ENCODE measurements at regions not wholly inside any gene's neighbourhood (a gene's known extent, or its start where the extent isn't known, plus 50 kb on each side); places are given as distances from the start of the nearest gene placed in this dataset.

GRCh38 chr6:106035655-106036054, 50.5 kb upstream of the PRDM1 start:
- no peak for DNase-seq

- DNase-seq = no peak
These were observed 52.3 kb upstream of the PRDM1 start for GRCh38 chr6:106033806-106034205.

GRCh38 chr6:106027758-106028157, 58.4 kb upstream of the PRDM1 start:
- DNase-seq = no peak

GRCh38 chr6:106026748-106027715, 59.1 kb upstream of the PRDM1 start:
- no peak for DNase-seq

GRCh38 chr6:106025655-106026054, 60.5 kb upstream of the PRDM1 start:
- DNase-seq = no peak

GRCh38 chr6:106022801-106023200, 63.3 kb upstream of the PRDM1 start:
- no peak for DNase-seq

GRCh38 chr6:106017454-106017853, 68.7 kb upstream of the PRDM1 start:
- DNase-seq = no peak

GRCh38 chr6:106014955-106015354, 71.2 kb upstream of the PRDM1 start:
- no peak for DNase-seq

- no peak for DNase-seq
These were observed 74.7 kb upstream of the PRDM1 start for GRCh38 chr6:106011476-106011875.

GRCh38 chr6:106005954-106006353, 80.2 kb upstream of the PRDM1 start:
- DNase-seq = no peak

GRCh38 chr6:106005013-106005412, 81.1 kb upstream of the PRDM1 start:
- no peak for DNase-seq

GRCh38 chr6:106003268-106003987, 82.7 kb upstream of the PRDM1 start:
- no peak for DNase-seq

- DNase-seq = no peak
These were observed 84.1 kb upstream of the PRDM1 start for GRCh38 chr6:106002005-106002404.

GRCh38 chr6:106000935-106001334, 85.2 kb upstream of the PRDM1 start:
- no peak for DNase-seq

GRCh38 chr6:105997482-105997881, 88.7 kb upstream of the PRDM1 start:
- DNase-seq = no peak

GRCh38 chr6:105995391-105995865, 90.7 kb upstream of the PRDM1 start:
- no peak for DNase-seq

- peak; percentile 40 for DNase-seq
These were observed 91.3 kb upstream of the PRDM1 start for GRCh38 chr6:105994591-105995390.

- peak; percentile 51 for DNase-seq
These were observed 92.0 kb upstream of the PRDM1 start for GRCh38 chr6:105994118-105994590.

- DNase-seq = no peak
These were observed 92.6 kb upstream of the PRDM1 start for GRCh38 chr6:105993341-105994117.

GRCh38 chr6:105992315-105992961, 93.7 kb upstream of the PRDM1 start:
- peak; percentile 62 for DNase-seq
